PC-9 (cell line): ENCODE measurements at regions not wholly inside any gene's neighbourhood (a gene's known extent, or its start where the extent isn't known, plus 50 kb on each side); places are given as distances from the start of the nearest gene placed in this dataset.

ENCODE experiments used
- BruUV-seq: library from RNA; stranded (reverse); fragments of 400-500 nt; replicated peaks from 2 replicates; lab custom pipeline; 2021; lab: Mats Ljungman, UMichigan
- CTCF ChIA-PET: fragments of 300-600 bp; sonication (Branson Sonifier 250); formaldehyde crosslinking; loops from one replicate; lab custom pipeline; 2022; ENCODE audit warnings: antibody characterized with exemption; lab: Charles Lee
- POLR2A ChIA-PET: fragments of 300-600 bp; sonication (Branson Sonifier 250); formaldehyde crosslinking; loops from one replicate; lab custom pipeline; 2022; ENCODE audit warnings: antibody characterized with exemption; ENCODE audit not compliant: unreplicated experiment; lab: Charles Lee
- DNase-seq, 2 experiments: peaks; one replicate each; pipeline versions ENCODE4 v3.0.0 to v3.0.0-alpha.2; 2015 to 2022; ENCODE audit warnings: mixed read lengths in 1 of 2
- H2AFZ ChIP-seq: fragments of 200-600 bp; sonication (generic); 2 replicates; pipeline ENCODE4 v1.8.1; 2017; ENCODE audit warnings: antibody characterized with exemption
- H3F3A ChIP-seq: fragments of 200-600 bp; sonication (generic); 2 replicates; pipeline ENCODE4 v1.8.1; 2017; ENCODE audit warnings: antibody characterized with exemption, mild to moderate bottlenecking, low read depth; ENCODE audit not compliant: insufficient read depth
- H3K27ac ChIP-seq: fragments of 200-600 bp; sonication (generic); 2 replicates; pipeline ENCODE4 v1.6.1; 2016; ENCODE audit warnings: mixed run types
- H3K27me3 ChIP-seq: fragments of 200-600 bp; sonication (generic); 2 replicates; pipeline ENCODE4 v1.6.1; 2016; ENCODE audit warnings: low read depth, mixed run types; ENCODE audit not compliant: insufficient read depth
- H3K36me3 ChIP-seq: fragments of 200-600 bp; sonication (generic); 2 replicates; pipeline ENCODE4 v1.6.1; 2016; ENCODE audit warnings: low read depth, mixed run types
- H3K4me1 ChIP-seq: fragments of 200-600 bp; sonication (generic); replicated peaks from 2 replicates; pipeline ENCODE4 v1.6.1; 2016; ENCODE audit warnings: mixed run types; ENCODE audit not compliant: insufficient read depth
- H3K4me2 ChIP-seq: fragments of 200-600 bp; sonication (generic); 2 replicates; pipeline ENCODE4 v1.6.1; 2017; ENCODE audit warnings: mixed run types
- H3K4me3 ChIP-seq: fragments of 200-600 bp; sonication (generic); 2 replicates; pipeline ENCODE4 v1.6.1; 2016; ENCODE audit warnings: mixed run types
- H3K79me2 ChIP-seq: fragments of 200-600 bp; sonication (generic); 2 replicates; pipeline ENCODE4 v1.6.1; 2017; ENCODE audit warnings: low read depth, mixed run types
- H3K9me2 ChIP-seq: fragments of 200-600 bp; sonication (generic); 2 replicates; pipeline ENCODE4 v1.8.1; 2017; ENCODE audit warnings: mild to moderate bottlenecking; ENCODE audit not compliant: insufficient read depth
- H3K9me3 ChIP-seq: fragments of 200-600 bp; sonication (generic); 2 replicates; pipeline ENCODE4 v1.8.1; 2016; ENCODE audit warnings: low read depth; ENCODE audit not compliant: insufficient read depth
- H4K20me1 ChIP-seq: fragments of 200-600 bp; sonication (generic); 2 replicates; pipeline ENCODE4 v1.8.1; 2017; ENCODE audit not compliant: insufficient read depth
- EZH2 ChIP-seq: fragments of 200-600 bp; sonication (generic); IDR thresholded peaks from 2 replicates; pipeline ENCODE4 v1.8.0; 2017; ENCODE audit warnings: antibody characterized with exemption, low read depth
- intact Hi-C: fragments of 100-400 bp; cut with micrococcal nuclease; formaldehyde crosslinking; loops from one replicate; pipeline ENCODE4 v1.10.0; 2022; ENCODE audit not compliant: unreplicated experiment
- TF ChIP-seq, protein P1 (sequence below): fragments of 200-600 bp; sonication (generic); conservative IDR thresholded peaks from 2 replicates; pipeline ENCODE4 v1.6.1; 2017; ENCODE audit warnings: mixed run types, antibody characterized with exemption, mild to moderate bottlenecking, moderate library complexity

- H3K4me2 ChIP-seq, result no peak overlapping the region
- BruUV-seq, result no TSS peak
- no peaks in the 10 kb centered on the region for H4K20me1 ChIP-seq
- peaks cover 27% of the 10 kb centered on the region; the same call in 1 of the 2 replicates for H3K9me3 ChIP-seq
- no peak overlapping the region for H3K4me3 ChIP-seq
- H3K9me2 ChIP-seq, result no peaks in the 10 kb centered on the region
- H3K27ac ChIP-seq, result no peak overlapping the region
- peaks cover 16% of the 10 kb centered on the region for H3F3A ChIP-seq
- CTCF ChIA-PET, result no interaction called here
- no peaks in the 10 kb centered on the region for H3K79me2 ChIP-seq
- no peak for TF ChIP-seq EZH2
- TF ChIP-seq, protein P1, sequence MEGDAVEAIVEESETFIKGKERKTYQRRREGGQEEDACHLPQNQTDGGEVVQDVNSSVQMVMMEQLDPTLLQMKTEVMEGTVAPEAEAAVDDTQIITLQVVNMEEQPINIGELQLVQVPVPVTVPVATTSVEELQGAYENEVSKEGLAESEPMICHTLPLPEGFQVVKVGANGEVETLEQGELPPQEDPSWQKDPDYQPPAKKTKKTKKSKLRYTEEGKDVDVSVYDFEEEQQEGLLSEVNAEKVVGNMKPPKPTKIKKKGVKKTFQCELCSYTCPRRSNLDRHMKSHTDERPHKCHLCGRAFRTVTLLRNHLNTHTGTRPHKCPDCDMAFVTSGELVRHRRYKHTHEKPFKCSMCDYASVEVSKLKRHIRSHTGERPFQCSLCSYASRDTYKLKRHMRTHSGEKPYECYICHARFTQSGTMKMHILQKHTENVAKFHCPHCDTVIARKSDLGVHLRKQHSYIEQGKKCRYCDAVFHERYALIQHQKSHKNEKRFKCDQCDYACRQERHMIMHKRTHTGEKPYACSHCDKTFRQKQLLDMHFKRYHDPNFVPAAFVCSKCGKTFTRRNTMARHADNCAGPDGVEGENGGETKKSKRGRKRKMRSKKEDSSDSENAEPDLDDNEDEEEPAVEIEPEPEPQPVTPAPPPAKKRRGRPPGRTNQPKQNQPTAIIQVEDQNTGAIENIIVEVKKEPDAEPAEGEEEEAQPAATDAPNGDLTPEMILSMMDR, result no peak
- no peak overlapping the region for H2AFZ ChIP-seq
- intact Hi-C loops, result no loop called here
- no peak for DNase-seq
- no peaks in the 10 kb centered on the region for H3K36me3 ChIP-seq
- no peaks in the 10 kb centered on the region for H3K27me3 ChIP-seq
- POLR2A ChIA-PET, result no interaction called here
- peaks cover 7% of the 10 kb centered on the region for H3K4me1 ChIP-seq
Observed at GRCh38 chr3:41126472-41126871, 72.8 kb upstream of the CTNNB1 start.

DNA sequence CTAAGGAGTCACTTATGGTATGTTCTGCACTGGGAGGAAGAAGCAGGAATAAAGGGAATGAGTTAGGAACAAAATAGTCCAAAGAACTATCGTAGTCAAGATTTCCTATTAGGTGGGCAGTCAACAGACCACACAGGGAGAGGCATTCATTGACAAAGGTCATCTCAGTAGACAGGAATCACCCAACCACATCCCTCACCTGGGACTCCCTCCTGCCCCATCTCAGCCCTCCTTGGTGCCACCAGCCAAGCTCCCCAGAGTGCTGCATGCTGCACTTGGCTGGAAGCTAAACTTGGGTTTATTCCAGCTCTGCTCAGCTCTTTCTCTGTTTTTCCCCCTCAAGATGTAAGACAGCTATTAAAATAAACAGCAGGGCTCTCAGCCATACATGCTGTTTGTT lies 72.3 kb upstream of the CTNNB1 start:
- no peak for DNase-seq
- Histone ChIP-seq H3K4me3 (no peak overlapping the region), H4K20me1 (no peaks in the 10 kb centered on the region), H3K4me2 (no peak overlapping the region), H3K27ac (no peak overlapping the region), H3K27me3 (no peaks in the 10 kb centered on the region), H3K79me2 (no peaks in the 10 kb centered on the region), H3K9me2 (no peaks in the 10 kb centered on the region), H3F3A (peaks cover 21% of the 10 kb centered on the region), H3K9me3 (peaks cover 27% of the 10 kb centered on the region; the same call in 1 of the 2 replicates), H3K4me1 (peaks cover 12% of the 10 kb centered on the region), H2AFZ (no peak overlapping the region), H3K36me3 (no peaks in the 10 kb centered on the region)
- CTCF ChIA-PET, result no interaction called here
- no peak for TF ChIP-seq EZH2
- TF ChIP-seq, protein P1, result no peak
- POLR2A ChIA-PET, result no interaction called here
- intact Hi-C loops, result no loop called here
- no TSS peak for BruUV-seq

- H3K79me2 ChIP-seq, result no peaks in the 10 kb centered on the region
- no peak overlapping the region for H2AFZ ChIP-seq
- no peaks in the 10 kb centered on the region for H3K9me2 ChIP-seq
- H3K27ac ChIP-seq, result no peak overlapping the region
- ChIA-PET POLR2A (no interaction called here), CTCF (no interaction called here)
- no peak overlapping the region for H3K4me2 ChIP-seq
- H3K9me3 ChIP-seq, result peaks cover 27% of the 10 kb centered on the region; the same call in 1 of the 2 replicates
- H3F3A ChIP-seq, result peaks cover 26% of the 10 kb centered on the region
- H3K4me1 ChIP-seq, result peaks cover 15% of the 10 kb centered on the region
- intact Hi-C loops, result no loop called here
- TF ChIP-seq, protein P1, result no peak
- TF ChIP-seq EZH2, result no peak
- H3K36me3 ChIP-seq, result no peaks in the 10 kb centered on the region
- no peaks in the 10 kb centered on the region for H3K27me3 ChIP-seq
- BruUV-seq, result no TSS peak
- no peak overlapping the region for H3K4me3 ChIP-seq
- DNase-seq, result no peak
- no peaks in the 10 kb centered on the region for H4K20me1 ChIP-seq
Observed at GRCh38 chr3:41127414-41127813, 71.9 kb upstream of the CTNNB1 start.
